ENCODE measurements at regions not wholly inside any gene's neighbourhood (a gene's known extent, or its start where the extent isn't known, plus 50 kb on each side); places are given as distances from the start of the nearest gene placed in this dataset.
A peak's percentile ranks its signal among the peaks of the same experiment; 100 is the strongest.
"Not testable (repeated sequence)": the region's sequence is repeated elsewhere in the genome, so short reads cannot be mapped to it uniquely, and the experiment has no call there.

GRCh38 chr10:21293518-21294356 lies 231.7 kb downstream of the SKIDA1 start:
- DNase-seq: no peak

GRCh38 chr10:21292763-21293517 lies 232.5 kb downstream of the SKIDA1 start:
- DNase-seq: peak in 11 of 56 donors; percentile 0 to 31 (median 10)

GRCh38 chr10:21290499-21291160 lies 234.9 kb downstream of the SKIDA1 start:
- no peak for DNase-seq

DNA sequence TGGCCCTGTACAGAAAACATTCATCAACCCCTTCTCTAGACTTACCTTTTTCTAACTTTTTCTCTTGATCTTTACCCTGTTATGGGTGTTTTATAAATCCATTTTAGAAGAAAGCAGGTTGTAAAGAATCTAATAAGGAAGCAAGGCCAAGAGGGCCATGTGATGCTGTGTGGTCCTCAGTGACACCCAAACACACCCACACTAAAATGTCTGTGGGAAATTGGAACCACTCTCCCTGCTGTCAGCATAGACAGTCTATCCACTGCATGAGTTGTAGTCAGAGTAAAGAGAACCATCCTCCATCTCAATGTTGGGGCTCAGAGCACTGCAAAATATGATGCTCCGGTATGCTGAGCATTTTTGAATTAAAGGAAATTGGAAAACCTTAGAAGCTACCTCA lies 235.5 kb downstream of the SKIDA1 start:
- DNase-seq: no peak

DNA sequence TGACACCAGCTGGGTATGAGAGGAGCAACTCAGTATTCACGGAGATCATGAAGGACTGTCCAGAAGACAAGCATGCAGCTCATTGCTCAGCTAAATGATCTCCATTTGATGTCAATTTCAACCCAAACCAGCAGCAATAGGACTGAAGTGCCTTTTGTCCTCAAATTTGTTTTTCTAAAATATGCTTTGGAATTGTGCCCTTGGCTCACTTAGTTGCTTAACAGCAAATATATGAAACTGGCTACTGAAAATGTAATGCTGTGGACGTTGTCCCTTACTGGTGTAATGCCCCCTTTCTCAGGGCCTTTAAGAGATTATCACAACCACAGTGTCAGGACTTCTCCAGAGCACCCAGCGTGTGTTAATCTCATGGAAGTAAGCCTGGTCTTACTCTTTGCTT lies 236.2 kb downstream of the SKIDA1 start:
- DNase-seq: no peak

DNA sequence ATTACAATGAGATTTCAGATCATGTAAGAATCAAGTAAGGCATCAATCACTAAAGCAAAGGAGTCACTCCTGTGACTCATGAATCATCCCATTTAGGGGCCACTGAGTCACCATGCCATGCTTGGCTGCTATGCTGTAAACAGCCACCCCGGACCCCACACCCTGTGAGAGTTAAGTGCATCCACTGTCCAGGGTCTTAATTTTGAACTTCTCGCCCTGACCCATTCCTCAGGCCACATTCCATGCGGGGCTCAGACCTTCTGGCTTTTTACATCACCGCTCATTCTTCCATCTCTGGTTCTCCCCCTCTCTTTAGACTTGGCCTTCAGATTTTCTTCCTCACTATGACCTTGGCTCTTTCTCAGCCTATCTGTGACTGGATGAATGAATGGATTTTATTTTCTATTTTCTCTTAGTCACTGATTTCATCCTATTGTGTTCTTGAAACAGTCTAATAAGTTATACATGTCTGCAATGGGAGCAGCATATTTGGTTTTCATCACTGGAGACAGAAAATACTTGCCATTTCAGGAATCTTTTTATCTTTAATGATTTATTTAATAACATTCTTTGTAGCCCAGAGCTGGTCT lies 239.6 kb downstream of the SKIDA1 start:
- no peak for DNase-seq

DNA sequence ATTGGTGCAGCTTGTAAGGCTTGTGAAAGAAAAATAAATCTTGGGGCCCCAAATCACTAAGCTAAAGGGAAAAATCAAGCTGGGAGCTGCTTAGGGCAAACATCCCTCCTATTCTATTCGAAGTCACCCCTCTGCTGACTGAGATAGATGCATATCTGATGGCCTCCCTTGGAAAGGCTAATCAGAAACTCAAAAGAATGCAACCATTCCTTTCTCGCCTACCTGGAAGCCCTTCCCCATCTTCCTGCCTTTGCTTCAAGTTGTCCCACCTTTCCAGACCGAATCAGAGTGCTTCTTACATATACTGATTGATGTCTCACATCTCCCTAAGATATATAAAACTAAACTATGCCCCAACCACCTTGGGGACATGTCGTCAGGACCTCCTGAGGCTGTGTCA lies 240.3 kb downstream of the SKIDA1 start:
- DNase-seq: no peak

DNA sequence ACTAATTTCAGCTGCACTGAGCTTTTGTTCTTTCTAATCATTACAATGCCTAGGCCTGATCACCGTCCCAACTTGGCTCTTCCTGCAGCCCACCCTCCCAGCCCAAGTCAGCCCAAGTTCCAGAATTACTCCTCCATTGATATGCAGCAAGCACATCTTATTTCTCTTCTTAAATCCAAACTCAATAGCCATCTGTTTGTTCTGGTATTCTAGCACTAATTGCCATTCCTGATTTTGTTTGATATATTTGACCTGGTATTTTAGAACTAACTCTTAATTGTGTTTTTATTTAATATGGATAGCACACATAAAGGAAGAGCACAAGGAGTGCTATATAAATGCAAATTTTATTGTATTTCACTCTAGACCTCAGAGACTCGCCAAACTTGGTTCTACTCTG lies 241.2 kb downstream of the SKIDA1 start:
- no peak for DNase-seq

- DNase-seq: not testable (repeated sequence)
Observed at GRCh38 chr10:21283053-21283452, 242.4 kb downstream of the SKIDA1 start.

- DNase-seq: no peak
Observed at GRCh38 chr10:21281765-21282484, 243.6 kb downstream of the SKIDA1 start.

DNA sequence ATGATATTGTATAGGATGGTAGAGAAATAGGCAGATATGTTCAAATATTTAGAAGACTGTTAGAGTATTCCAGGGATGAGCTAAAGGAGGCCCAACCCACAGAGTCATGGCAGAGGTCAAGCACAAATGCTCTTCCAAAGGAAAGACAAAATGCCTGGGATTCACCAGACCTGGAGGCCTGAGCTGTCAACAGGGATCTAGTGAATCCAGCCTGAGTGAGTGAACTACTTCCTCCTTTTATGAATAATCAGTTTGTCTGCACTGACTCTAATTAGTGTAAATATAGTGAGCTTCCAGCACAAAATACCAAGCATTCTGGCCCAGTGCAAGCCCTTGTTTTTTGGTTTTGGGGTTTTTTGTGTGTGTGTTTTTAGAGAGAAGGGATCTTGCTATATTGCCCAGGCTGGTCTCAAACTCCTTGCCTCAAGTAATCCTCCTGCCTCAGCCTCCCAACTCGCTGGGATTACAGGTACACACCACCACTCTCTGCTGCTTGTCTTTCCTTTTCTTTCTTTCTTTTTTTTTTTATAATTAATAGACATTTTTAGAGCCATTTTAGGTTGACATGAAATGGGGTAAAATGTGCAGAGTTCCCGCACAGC lies 244.4 kb downstream of the SKIDA1 start:
- DNase-seq: no peak

- no peak for DNase-seq
Observed at GRCh38 chr10:21280037-21280436, 245.4 kb downstream of the SKIDA1 start.

DNA sequence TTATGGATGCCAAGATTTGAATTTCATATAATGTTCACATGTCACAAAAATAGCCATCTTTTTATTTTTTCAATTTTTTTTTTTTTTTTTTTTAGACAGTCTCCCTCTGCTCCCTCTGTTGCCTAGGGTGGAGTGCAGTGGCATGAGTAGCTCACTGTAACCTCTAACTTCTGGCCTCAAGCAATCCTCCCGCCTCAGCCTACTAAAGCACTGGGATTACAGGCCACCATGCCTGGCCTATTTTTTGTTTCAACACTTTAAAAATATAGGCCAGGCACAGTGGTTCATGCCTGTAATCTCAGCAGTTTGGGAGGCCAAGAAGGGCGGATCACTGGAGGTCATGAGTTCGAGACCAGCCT lies 246.3 kb downstream of the SKIDA1 start:
- DNase-seq: no peak

- peak in 47 of 56 donors; percentile 1 to 84 (median 24) for DNase-seq
Observed at GRCh38 chr10:21278491-21279216, 246.8 kb downstream of the SKIDA1 start.

- DNase-seq: no peak
Observed at GRCh38 chr10:21273400-21273968, 252.0 kb downstream of the SKIDA1 start.

- DNase-seq: no peak
Observed at GRCh38 chr10:21272643-21273399, 252.7 kb downstream of the SKIDA1 start.

GRCh38 chr10:21270976-21271375 lies 254.5 kb downstream of the SKIDA1 start:
- no peak for DNase-seq

GRCh38 chr10:21269289-21269688 lies 256.2 kb downstream of the SKIDA1 start:
- DNase-seq: no peak

DNA sequence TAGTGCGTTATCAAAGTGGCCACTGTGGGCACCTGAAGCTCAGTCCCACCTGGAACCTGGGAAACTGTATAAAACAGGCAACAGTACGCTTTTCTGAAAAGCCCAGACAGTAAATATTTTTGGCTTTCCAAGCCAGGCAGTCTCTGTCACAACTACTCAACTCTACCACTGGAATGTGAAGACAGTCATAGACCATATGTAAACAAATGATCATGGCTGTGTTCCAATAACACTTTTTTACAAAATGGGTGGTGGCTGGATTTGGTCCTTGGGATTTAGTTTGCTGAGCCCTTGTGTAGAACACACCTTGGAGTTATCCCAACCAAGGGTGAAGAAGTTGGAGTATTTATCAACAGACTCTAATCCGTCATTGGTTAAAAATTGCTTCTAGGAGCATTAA lies 259.9 kb downstream of the SKIDA1 start:
- DNase-seq: no peak

Data from nucleus accumbens (tissue), 56 donors.